CD4-positive, alpha-beta T cell (primary cell): ENCODE measurements at regions not wholly inside any gene's neighbourhood (a gene's known extent, or its start where the extent isn't known, plus 50 kb on each side); places are given as distances from the start of the nearest gene placed in this dataset.

Experiments
- ATAC-seq: fragments of 200-7000 bp; cut with Tn5 transposase; one replicate; pipeline ENCODE4 v1.10.0; 2022; ENCODE audit warnings: mild to moderate bottlenecking; ENCODE audit not compliant: poor library complexity
- CTCF ChIA-PET: fragments of 350-600 bp; sonication (Branson Sonifier 250); formaldehyde crosslinking; loops from one replicate; lab custom pipeline; 2021; ENCODE audit warnings: antibody characterized with exemption, inconsistent platforms; lab: Charles Lee
- POLR2A ChIA-PET: fragments of 350-600 bp; sonication (Branson Sonifier 250); formaldehyde crosslinking; loops from one replicate; lab custom pipeline; 2021; ENCODE audit warnings: antibody characterized with exemption, inconsistent platforms; lab: Charles Lee
- DNase-seq, 14 experiments: peaks; one replicate each; pipeline ENCODE4 v3.0.0-alpha.2; 2013 to 2020; ENCODE audit warnings: mixed read lengths in 2 of 14
- H3K27ac ChIP-seq, 2 donors: one replicate each; pipeline versions ENCODE4 v1.5.1 to v1.7.0; 2013; ENCODE audit warnings: low read length in 2 of 2, low read depth in 1 of 2, mild to moderate bottlenecking in 1 of 2
- H3K27me3 ChIP-seq, 2 experiments: 1 replicate in 1 of 2; 2 replicates in 1 of 2; pipeline versions ENCODE4 v1.6.1 to v1.7.0; 2013; ENCODE audit warnings: low read length in 2 of 2, control low read depth in 1 of 2, mild to moderate bottlenecking in 1 of 2, moderate library complexity in 1 of 2; ENCODE audit not compliant: insufficient read depth in 2 of 2, control insufficient read depth in 1 of 2
- H3K36me3 ChIP-seq: one replicate; pipeline ENCODE4 v1.6.1; 2013; ENCODE audit warnings: low read length, control low read depth; ENCODE audit not compliant: insufficient read depth
- H3K4me1 ChIP-seq: one replicate; pipeline ENCODE4 v1.6.1; 2013; ENCODE audit warnings: low read length, control low read depth; ENCODE audit not compliant: insufficient read depth
- H3K4me3 ChIP-seq: one replicate; pipeline ENCODE4 v1.5.1; 2013; ENCODE audit warnings: mild to moderate bottlenecking, low read length, moderate library complexity
- H3K9me3 ChIP-seq, 2 experiments: 1 replicate in 1 of 2; 2 replicates in 1 of 2; pipeline versions ENCODE4 v1.6.1 to v1.7.0; 2013; ENCODE audit warnings: low read length in 2 of 2, mild to moderate bottlenecking in 2 of 2, control low read depth in 1 of 2, moderate library complexity in 1 of 2; ENCODE audit not compliant: control insufficient read depth in 1 of 2, insufficient read depth in 1 of 2
- H3K27ac Mint-ChIP-seq: one replicate; pipeline ENCODE4 v1.8.0; 2020; ENCODE audit warnings: mixed read lengths
- H3K27me3 Mint-ChIP-seq: one replicate; pipeline ENCODE4 v1.8.0; 2021; ENCODE audit warnings: mixed read lengths
- H3K36me3 Mint-ChIP-seq: one replicate; pipeline ENCODE4 v1.8.0; 2021; ENCODE audit warnings: low read depth, mixed read lengths
- H3K4me1 Mint-ChIP-seq: one replicate; pipeline ENCODE4 v1.8.0; 2021; ENCODE audit warnings: low read depth, mixed read lengths
- H3K4me3 Mint-ChIP-seq: one replicate; pipeline ENCODE4 v1.8.0; 2020; ENCODE audit warnings: mild to moderate bottlenecking, mixed read lengths
- H3K9me3 Mint-ChIP-seq: one replicate; pipeline ENCODE4 v1.8.0; 2020; ENCODE audit warnings: mixed read lengths
- intact Hi-C, 2 experiments: fragments of 100-400 bp; cut with DNase I in 1 of 2; cut with micrococcal nuclease in 1 of 2; formaldehyde crosslinking; loops; one replicate each; pipeline versions ENCODE4 v1.15.1 to v1.9.0; 2023 to 2025; cut with DNase I, micrococcal nuclease
- TF ChIP-seq, protein P1 (sequence below): fragments of 200-600 bp; IDR thresholded peaks from one replicate; pipeline ENCODE4 v1.8.0; 2022; ENCODE audit warnings: antibody characterized with exemption, mild to moderate bottlenecking

DNA sequence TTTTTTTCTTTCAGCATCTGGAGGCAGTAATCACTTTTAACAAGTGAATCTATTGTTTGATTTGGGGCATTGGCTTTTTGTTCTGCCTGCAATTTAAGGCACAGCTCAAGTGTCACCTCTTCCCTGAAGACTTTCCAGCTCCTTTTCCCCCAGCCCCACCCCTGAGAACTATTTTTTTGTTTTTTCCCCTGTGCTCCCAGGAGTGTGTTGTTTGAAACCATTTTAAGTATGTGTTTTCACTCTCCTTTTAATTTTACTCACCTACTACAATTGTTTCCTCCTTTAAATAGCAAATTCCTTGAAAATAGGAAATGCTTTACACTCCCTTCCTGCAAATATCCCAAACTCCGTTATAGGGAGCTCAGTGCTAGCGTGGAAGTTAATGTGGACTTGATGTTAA lies 286.7 kb upstream of the PROK2 start:
- POLR2A ChIA-PET: no interaction called here
- Mint-ChIP-seq H3K4me1 (no peaks in the 10 kb centered on the region), H3K36me3 (no peaks in the 10 kb centered on the region), H3K27me3 (no peaks in the 10 kb centered on the region), H3K4me3 (no peak overlapping the region), H3K9me3 (peaks cover 5% of the 10 kb centered on the region), H3K27ac (no peak overlapping the region)
- H3K27me3 ChIP-seq: no peaks in the 10 kb centered on the region
- DNase-seq: no peak
- peaks cover 0 to 3% of the 10 kb centered on the region in 2 experiments for H3K9me3 ChIP-seq
- CTCF ChIA-PET: no interaction called here
- TF ChIP-seq, protein P1, sequence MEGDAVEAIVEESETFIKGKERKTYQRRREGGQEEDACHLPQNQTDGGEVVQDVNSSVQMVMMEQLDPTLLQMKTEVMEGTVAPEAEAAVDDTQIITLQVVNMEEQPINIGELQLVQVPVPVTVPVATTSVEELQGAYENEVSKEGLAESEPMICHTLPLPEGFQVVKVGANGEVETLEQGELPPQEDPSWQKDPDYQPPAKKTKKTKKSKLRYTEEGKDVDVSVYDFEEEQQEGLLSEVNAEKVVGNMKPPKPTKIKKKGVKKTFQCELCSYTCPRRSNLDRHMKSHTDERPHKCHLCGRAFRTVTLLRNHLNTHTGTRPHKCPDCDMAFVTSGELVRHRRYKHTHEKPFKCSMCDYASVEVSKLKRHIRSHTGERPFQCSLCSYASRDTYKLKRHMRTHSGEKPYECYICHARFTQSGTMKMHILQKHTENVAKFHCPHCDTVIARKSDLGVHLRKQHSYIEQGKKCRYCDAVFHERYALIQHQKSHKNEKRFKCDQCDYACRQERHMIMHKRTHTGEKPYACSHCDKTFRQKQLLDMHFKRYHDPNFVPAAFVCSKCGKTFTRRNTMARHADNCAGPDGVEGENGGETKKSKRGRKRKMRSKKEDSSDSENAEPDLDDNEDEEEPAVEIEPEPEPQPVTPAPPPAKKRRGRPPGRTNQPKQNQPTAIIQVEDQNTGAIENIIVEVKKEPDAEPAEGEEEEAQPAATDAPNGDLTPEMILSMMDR: no peak
- no peak for ATAC-seq
- no peak overlapping the region for H3K4me3 ChIP-seq
- H3K27ac ChIP-seq: no peak overlapping the region
- H3K4me1 ChIP-seq: no peaks in the 10 kb centered on the region
- intact Hi-C loops: no loop called here
- no peaks in the 10 kb centered on the region for H3K36me3 ChIP-seq

DNA sequence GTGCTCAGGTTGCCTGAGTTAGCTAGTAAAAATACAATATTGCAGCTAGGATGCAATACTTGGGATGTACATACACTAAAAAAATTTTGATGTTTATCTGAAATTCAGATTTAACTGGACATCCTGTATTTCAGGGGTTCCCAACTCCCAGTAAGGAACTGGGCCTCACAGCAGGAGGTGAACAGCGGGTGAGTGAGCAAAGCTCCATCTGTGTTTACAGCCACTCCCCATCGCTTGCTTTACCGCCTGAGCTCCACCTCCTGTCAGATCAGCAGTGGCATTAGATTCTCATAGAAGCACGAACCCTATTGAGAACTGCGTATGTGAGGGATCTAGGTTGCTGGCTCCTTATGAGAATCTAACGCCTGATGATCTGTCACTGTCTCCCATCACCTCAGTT lies 285.1 kb upstream of the PROK2 start:
- ChIA-PET CTCF (no interaction called here), POLR2A (no interaction called here)
- H3K4me1 Mint-ChIP-seq: no peaks in the 10 kb centered on the region
- H3K27ac ChIP-seq: no peak overlapping the region
- no peaks in the 10 kb centered on the region for H3K4me1 ChIP-seq
- peaks cover under 1% of the 10 kb centered on the region for H3K9me3 Mint-ChIP-seq
- no peaks in the 10 kb centered on the region for H3K36me3 Mint-ChIP-seq
- H3K4me3 Mint-ChIP-seq: no peak overlapping the region
- ATAC-seq: no peak
- no peaks in the 10 kb centered on the region for H3K27me3 ChIP-seq
- TF ChIP-seq, protein P1: no peak
- no peaks in the 10 kb centered on the region for H3K36me3 ChIP-seq
- no peak overlapping the region for H3K27ac Mint-ChIP-seq
- intact Hi-C loops: no loop called here
- no peaks in the 10 kb centered on the region for H3K9me3 ChIP-seq
- H3K4me3 ChIP-seq: no peak overlapping the region
- no peaks in the 10 kb centered on the region for H3K27me3 Mint-ChIP-seq
- DNase-seq: no peak

DNA sequence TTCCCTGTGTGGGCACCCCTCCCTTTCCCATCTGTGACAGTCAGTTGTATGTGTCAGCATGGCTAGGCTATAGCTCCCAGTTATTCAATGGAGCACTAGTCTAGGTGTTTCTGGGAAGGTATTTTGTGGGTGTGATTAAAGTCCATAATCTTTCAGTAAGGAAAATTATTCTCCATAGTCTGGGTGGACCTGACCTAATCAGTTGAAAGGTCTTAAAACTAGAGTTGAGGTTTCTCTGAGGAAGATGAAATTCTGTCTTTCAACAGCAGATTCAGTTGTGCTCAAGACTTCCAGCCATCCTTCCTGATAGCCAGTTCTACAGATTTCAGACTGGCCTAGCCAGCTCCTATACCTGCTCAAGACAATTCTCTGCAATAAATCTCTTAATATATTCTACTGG lies 284.6 kb upstream of the PROK2 start:
- CTCF ChIA-PET: no interaction called here

More for the DNA sequence above, 284.6 kb upstream of the PROK2 start:
- TF ChIP-seq, protein P1: no peak
- POLR2A ChIA-PET: no interaction called here
- H3K36me3 ChIP-seq: no peaks in the 10 kb centered on the region
- no peaks in the 10 kb centered on the region for H3K27me3 Mint-ChIP-seq
- H3K27me3 ChIP-seq: no peaks in the 10 kb centered on the region
- H3K4me3 ChIP-seq: no peak overlapping the region
- no peaks in the 10 kb centered on the region for H3K9me3 Mint-ChIP-seq
- DNase-seq (no peak), ATAC-seq (no peak)
- intact Hi-C loops: no loop called here
- H3K36me3 Mint-ChIP-seq: no peaks in the 10 kb centered on the region
- H3K4me1 ChIP-seq: no peaks in the 10 kb centered on the region
- H3K4me1 Mint-ChIP-seq: no peaks in the 10 kb centered on the region
- H3K27ac ChIP-seq: no peak overlapping the region
- H3K9me3 ChIP-seq: no peaks in the 10 kb centered on the region
- no peak overlapping the region for H3K27ac Mint-ChIP-seq
- no peak overlapping the region for H3K4me3 Mint-ChIP-seq
